Ishikawa (cell line): ENCODE measurements at regions not wholly inside any gene's neighbourhood (a gene's known extent, or its start where the extent isn't known, plus 50 kb on each side); places are given as distances from the start of the nearest gene placed in this dataset.

ENCODE experiments used
- CEBPB ChIP-seq: IDR thresholded peaks from 2 replicates; pipeline ENCODE4 v1.6.1; 2012
- CREB1 ChIP-seq: IDR thresholded peaks from 2 replicates; pipeline ENCODE4 v1.6.1; 2012; ENCODE audit warnings: low read depth
- EP300 ChIP-seq: IDR thresholded peaks from 2 replicates; pipeline ENCODE4 v1.6.1; 2012; ENCODE audit warnings: borderline replicate concordance
- NFIC ChIP-seq: IDR thresholded peaks from 2 replicates; pipeline ENCODE4 v1.6.1; 2012
- RAD21 ChIP-seq: IDR thresholded peaks from 2 replicates; pipeline ENCODE4 v1.6.1; 2012; ENCODE audit warnings: low read depth
- REST ChIP-seq: IDR thresholded peaks from 2 replicates; pipeline ENCODE4 v1.6.1; 2012; ENCODE audit warnings: low read depth, mild to moderate bottlenecking
- TAF1 ChIP-seq: IDR thresholded peaks from 2 replicates; pipeline ENCODE4 v1.6.1; 2012; ENCODE audit warnings: low read depth, mild to moderate bottlenecking

- TF ChIP-seq REST (no peak), CEBPB (no peak), TAF1 (no peak), RAD21 (no peak), NFIC (no peak), EP300 (no peak), CREB1 (no peak)
These were observed 104.1 kb upstream of the SCAF8 start for GRCh38 chr6:154629127-154629526.
